ENCODE measurements at regions not wholly inside any gene's neighbourhood (a gene's known extent, or its start where the extent isn't known, plus 50 kb on each side); places are given as distances from the start of the nearest gene placed in this dataset.

- Histone ChIP-seq H3K36me3 (no peaks in the 10 kb centered on the region), H3K27me3 (no peaks in the 10 kb centered on the region), H3K27ac (no peak overlapping the region), H3K4me3 (no peak overlapping the region), H3K9me3 (no peaks in the 10 kb centered on the region), H3K4me1 (no peaks in the 10 kb centered on the region)
- no peak for TF ChIP-seq CTCF (IDR thresholded peaks at IDR 0.05)
- no peak for DNase-seq
- no peak for ATAC-seq
- intact Hi-C loops (cut with DNase I): no loop called here
Observed at GRCh38 chrX:1781766-1782165, 166.9 kb downstream of the ASMT start.

- DNase-seq (no peak), ATAC-seq (no peak)
- intact Hi-C loops (cut with DNase I): no loop called here
- Histone ChIP-seq H3K27me3 (no peaks in the 10 kb centered on the region), H3K27ac (no peak overlapping the region), H3K4me3 (no peak overlapping the region), H3K4me1 (no peaks in the 10 kb centered on the region), H3K9me3 (no peaks in the 10 kb centered on the region), H3K36me3 (no peaks in the 10 kb centered on the region)
- no peak for TF ChIP-seq CTCF (IDR thresholded peaks at IDR 0.05)
Observed at GRCh38 chrX:1784773-1785172, 169.9 kb downstream of the ASMT start.

- ATAC-seq (no peak), DNase-seq (no peak)
- H3K27me3 ChIP-seq: no peaks in the 10 kb centered on the region
- H3K36me3 ChIP-seq: no peaks in the 10 kb centered on the region
- intact Hi-C loops (cut with DNase I): no loop called here
- no peak overlapping the region for H3K4me3 ChIP-seq
- H3K4me1 ChIP-seq: no peaks in the 10 kb centered on the region
- H3K27ac ChIP-seq: no peak overlapping the region
- TF ChIP-seq CTCF (IDR thresholded peaks at IDR 0.05): no peak
- H3K9me3 ChIP-seq: no peaks in the 10 kb centered on the region
Observed at GRCh38 chrX:1788300-1788911, 173.5 kb downstream of the ASMT start.

GRCh38 chrX:1792636-1793035, 177.8 kb downstream of the ASMT start:
- no peak overlapping the region for H3K4me3 ChIP-seq

GRCh38 chrX:1794586-1794985, 179.7 kb downstream of the ASMT start:
- no peak overlapping the region for H3K27ac ChIP-seq
- DNase-seq (no peak), ATAC-seq (no peak)
- no peak overlapping the region for H3K4me3 ChIP-seq
- intact Hi-C loops (cut with DNase I): no loop called here
- no peak for TF ChIP-seq CTCF (IDR thresholded peaks at IDR 0.05)
- no peaks in the 10 kb centered on the region for H3K9me3 ChIP-seq
- no peaks in the 10 kb centered on the region for H3K36me3 ChIP-seq
- no peaks in the 10 kb centered on the region for H3K4me1 ChIP-seq
- H3K27me3 ChIP-seq: no peaks in the 10 kb centered on the region

More at GRCh38 chrX:1792636-1793035, 177.8 kb downstream of the ASMT start:
- no peak for DNase-seq
- TF ChIP-seq CTCF (IDR thresholded peaks at IDR 0.05): no peak
- intact Hi-C loops (cut with DNase I): no loop called here
- no peak overlapping the region for H3K27ac ChIP-seq
- no peaks in the 10 kb centered on the region for H3K9me3 ChIP-seq
- H3K36me3 ChIP-seq: no peaks in the 10 kb centered on the region
- H3K4me1 ChIP-seq: no peaks in the 10 kb centered on the region
- ATAC-seq: no peak
- H3K27me3 ChIP-seq: no peaks in the 10 kb centered on the region

- H3K4me1 ChIP-seq: no peaks in the 10 kb centered on the region
- H3K4me3 ChIP-seq: no peak overlapping the region
- no peak for TF ChIP-seq CTCF (IDR thresholded peaks at IDR 0.05)
- no peaks in the 10 kb centered on the region for H3K27me3 ChIP-seq
- ATAC-seq (no peak), DNase-seq (no peak)
- H3K36me3 ChIP-seq: no peaks in the 10 kb centered on the region
- no peak overlapping the region for H3K27ac ChIP-seq
- intact Hi-C loops (cut with DNase I): no loop called here
- no peaks in the 10 kb centered on the region for H3K9me3 ChIP-seq
Observed at GRCh38 chrX:1802912-1803311, 188.1 kb downstream of the ASMT start.

Measured in upper lobe of right lung (tissue), 1 donor.